ENCODE measurements at regions not wholly inside any gene's neighbourhood (a gene's known extent, or its start where the extent isn't known, plus 50 kb on each side); places are given as distances from the start of the nearest gene placed in this dataset.
"Not testable (repeated sequence)": the region's sequence is repeated elsewhere in the genome, so short reads cannot be mapped to it uniquely, and the experiment has no call there.

GRCh38 chr2:144124882-144125281 lies 395.0 kb downstream of the ZEB2 start:
- DNase-seq (ENCODE audit: low spot score): no peak

- DNase-seq (ENCODE audit: low spot score): no peak
These were observed 399.4 kb downstream of the ZEB2 start for GRCh38 chr2:144120487-144120886.

GRCh38 chr2:144117086-144117485 lies 402.8 kb downstream of the ZEB2 start:
- no peak for DNase-seq (ENCODE audit: low spot score)

- peak; percentile 12 for DNase-seq (ENCODE audit: low spot score)
These were observed 404.1 kb downstream of the ZEB2 start for GRCh38 chr2:144115739-144116291.

- DNase-seq (ENCODE audit: low spot score): no peak
These were observed 405.2 kb downstream of the ZEB2 start for GRCh38 chr2:144114760-144115159.

GRCh38 chr2:144111437-144111836 lies 408.5 kb downstream of the ZEB2 start:
- peak; percentile 77 for DNase-seq (ENCODE audit: low spot score)

- DNase-seq (ENCODE audit: low spot score): not testable (repeated sequence)
These were observed 413.8 kb downstream of the ZEB2 start for GRCh38 chr2:144106104-144106503.

- no peak for DNase-seq (ENCODE audit: low spot score)
These were observed 417.5 kb downstream of the ZEB2 start for GRCh38 chr2:144102386-144102785.

- peak; percentile 16 for DNase-seq (ENCODE audit: low spot score)
These were observed 420.0 kb downstream of the ZEB2 start for GRCh38 chr2:144099780-144100377.

GRCh38 chr2:144099340-144099739 lies 420.6 kb downstream of the ZEB2 start:
- DNase-seq (ENCODE audit: low spot score): no peak

GRCh38 chr2:144097440-144098225 lies 422.3 kb downstream of the ZEB2 start:
- no peak for DNase-seq (ENCODE audit: low spot score)

- DNase-seq (ENCODE audit: low spot score): no peak
These were observed 423.4 kb downstream of the ZEB2 start for GRCh38 chr2:144096531-144096930.

- no peak for DNase-seq (ENCODE audit: low spot score)
These were observed 425.3 kb downstream of the ZEB2 start for GRCh38 chr2:144094408-144095151.

GRCh38 chr2:144091622-144092021 lies 428.3 kb downstream of the ZEB2 start:
- DNase-seq (ENCODE audit: low spot score): no peak

- DNase-seq (ENCODE audit: low spot score): no peak
These were observed 431.1 kb downstream of the ZEB2 start for GRCh38 chr2:144088863-144089262.

GRCh38 chr2:144086965-144087364 lies 433.0 kb downstream of the ZEB2 start:
- peak; percentile 29 for DNase-seq (ENCODE audit: low spot score)

GRCh38 chr2:144085016-144085415 lies 434.9 kb downstream of the ZEB2 start:
- DNase-seq (ENCODE audit: low spot score): no peak

GRCh38 chr2:144084114-144084661 lies 435.7 kb downstream of the ZEB2 start:
- DNase-seq (ENCODE audit: low spot score): peak; percentile 42

- DNase-seq (ENCODE audit: low spot score): peak; percentile 77
These were observed 436.7 kb downstream of the ZEB2 start for GRCh38 chr2:144083211-144083610.

GRCh38 chr2:144082777-144083176 lies 437.1 kb downstream of the ZEB2 start:
- DNase-seq (ENCODE audit: low spot score): no peak

GRCh38 chr2:144082327-144082726 lies 437.6 kb downstream of the ZEB2 start:
- DNase-seq (ENCODE audit: low spot score): no peak

GRCh38 chr2:144081272-144081671 lies 438.6 kb downstream of the ZEB2 start:
- no peak for DNase-seq (ENCODE audit: low spot score)
